SK-N-SH treated with all-trans-retinoic acid at 6 μM for 48 hours (cell line): ENCODE measurements at regions not wholly inside any gene's neighbourhood (a gene's known extent, or its start where the extent isn't known, plus 50 kb on each side); places are given as distances from the start of the nearest gene placed in this dataset.

Experiments
- ATAC-seq: fragments of 200-7000 bp; cut with Tn5 transposase; 3 replicates; pipeline ENCODE4 v1.9.1; 2020; ENCODE audit warnings: mild to moderate bottlenecking, moderate library complexity
- ARNTL ChIP-seq: fragments of 450-650 bp; formaldehyde crosslinking; IDR thresholded peaks from 2 replicates; pipeline ENCODE4 v1.5.0; 2020; ENCODE audit warnings: low read depth, mild to moderate bottlenecking, moderate library complexity, borderline replicate concordance
- BACH2 ChIP-seq: fragments of 250-450 bp; sonication (Bioruptor Pico); IDR thresholded peaks from 2 replicates; pipeline ENCODE4 v1.9.0; 2021; ENCODE audit warnings: mild to moderate bottlenecking, borderline replicate concordance
- CSDC2 ChIP-seq: fragments of 250-450 bp; sonication (Bioruptor Pico); IDR thresholded peaks from 2 replicates; pipeline ENCODE4 v1.5.0; 2020; ENCODE audit warnings: mild to moderate bottlenecking, moderate library complexity
- ESRRG ChIP-seq: fragments of 250-450 bp; sonication (Bioruptor Pico); IDR thresholded peaks from 2 replicates; pipeline ENCODE4 v1.6.1; 2021; ENCODE audit warnings: mild to moderate bottlenecking
- ISL1 ChIP-seq: fragments of 250-450 bp; sonication (Bioruptor Pico); IDR thresholded peaks from 2 replicates; pipeline ENCODE4 v2.1.2; 2022; ENCODE audit warnings: mild to moderate bottlenecking, moderate library complexity
- OSR1 ChIP-seq: fragments of 250-450 bp; sonication (Bioruptor Pico); IDR thresholded peaks from 2 replicates; pipeline ENCODE4 v1.8.0; 2022; ENCODE audit warnings: moderate library complexity, mild to moderate bottlenecking, inconsistent platforms
- PPARA ChIP-seq: fragments of 250-450 bp; sonication (Bioruptor Pico); IDR thresholded peaks from 2 replicates; pipeline ENCODE4 v1.5.0; 2020; ENCODE audit warnings: mild to moderate bottlenecking, borderline replicate concordance
- RARB ChIP-seq: fragments of 250-450 bp; sonication (Bioruptor Pico); IDR thresholded peaks from 2 replicates; pipeline ENCODE4 v1.8.0; 2021; ENCODE audit warnings: mild to moderate bottlenecking, moderate library complexity
- SNAI2 ChIP-seq: fragments of 250-450 bp; sonication (Bioruptor Pico); IDR thresholded peaks from 2 replicates; pipeline ENCODE4 v1.5.0; 2020; ENCODE audit warnings: mild to moderate bottlenecking, moderate library complexity
- TCF4 ChIP-seq: fragments of 250-450 bp; sonication (Bioruptor Pico); IDR thresholded peaks from 2 replicates; pipeline ENCODE4 v1.8.0; 2021; ENCODE audit warnings: mild to moderate bottlenecking, moderate library complexity, borderline replicate concordance
- TOX ChIP-seq: fragments of 250-450 bp; sonication (Bioruptor Pico); IDR thresholded peaks from 2 replicates; pipeline ENCODE4 v1.8.0; 2021; ENCODE audit warnings: mild to moderate bottlenecking, moderate library complexity, borderline replicate concordance
- ZC3H10 ChIP-seq: fragments of 250-450 bp; sonication (Bioruptor Pico); IDR thresholded peaks from 2 replicates; pipeline ENCODE4 v1.5.1; 2021; ENCODE audit warnings: mild to moderate bottlenecking, moderate library complexity
- ZFP3 ChIP-seq: fragments of 250-450 bp; sonication (Bioruptor Pico); IDR thresholded peaks from 2 replicates; pipeline ENCODE4 v1.5.0; 2020; ENCODE audit warnings: mild to moderate bottlenecking, moderate library complexity
- ZFP30 ChIP-seq: fragments of 450-650 bp; formaldehyde crosslinking; IDR thresholded peaks from 2 replicates; pipeline ENCODE4 v1.5.0; 2022; ENCODE audit warnings: mild to moderate bottlenecking, moderate library complexity
- ZNF565 ChIP-seq: fragments of 450-650 bp; formaldehyde crosslinking; conservative IDR thresholded peaks from 2 replicates; pipeline ENCODE4 v1.5.0; 2020; ENCODE audit warnings: low read depth, mild to moderate bottlenecking, moderate library complexity
- ZNF70 ChIP-seq: fragments of 450-650 bp; formaldehyde crosslinking; IDR thresholded peaks from 2 replicates; pipeline ENCODE4 v1.5.0; 2020; ENCODE audit warnings: mild to moderate bottlenecking, moderate library complexity
- ZNF8 ChIP-seq: fragments of 450-650 bp; formaldehyde crosslinking; IDR thresholded peaks from 2 replicates; pipeline ENCODE4 v1.5.0; 2020; ENCODE audit warnings: mild to moderate bottlenecking, moderate library complexity
- TF ChIP-seq, protein P1 (sequence below): fragments of 250-450 bp; sonication (Bioruptor Pico); IDR thresholded peaks from 2 replicates; pipeline ENCODE4 v1.8.0; 2020; ENCODE audit warnings: mild to moderate bottlenecking, moderate library complexity, borderline replicate concordance
- TF ChIP-seq, protein P2 (sequence below): fragments of 250-450 bp; sonication (Bioruptor Pico); IDR thresholded peaks from 2 replicates; pipeline ENCODE4 v1.5.1; 2020; ENCODE audit warnings: low read depth, mild to moderate bottlenecking, moderate library complexity
- TF ChIP-seq, protein P3 (sequence below): fragments of 250-450 bp; sonication (Bioruptor Pico); IDR thresholded peaks from 2 replicates; pipeline ENCODE4 v1.8.0; 2021; ENCODE audit warnings: low read depth, mild to moderate bottlenecking, moderate library complexity, borderline replicate concordance
- TF ChIP-seq, protein P4 (sequence below): fragments of 250-450 bp; sonication (Bioruptor Pico); IDR thresholded peaks from 2 replicates; pipeline ENCODE4 v1.5.0; 2020; ENCODE audit warnings: mild to moderate bottlenecking, moderate library complexity
- TF ChIP-seq, protein P5 (sequence below): fragments of 250-450 bp; sonication (Bioruptor Pico); IDR thresholded peaks from 2 replicates; pipeline ENCODE4 v1.5.1; 2021; ENCODE audit warnings: mild to moderate bottlenecking, moderate library complexity

DNA sequence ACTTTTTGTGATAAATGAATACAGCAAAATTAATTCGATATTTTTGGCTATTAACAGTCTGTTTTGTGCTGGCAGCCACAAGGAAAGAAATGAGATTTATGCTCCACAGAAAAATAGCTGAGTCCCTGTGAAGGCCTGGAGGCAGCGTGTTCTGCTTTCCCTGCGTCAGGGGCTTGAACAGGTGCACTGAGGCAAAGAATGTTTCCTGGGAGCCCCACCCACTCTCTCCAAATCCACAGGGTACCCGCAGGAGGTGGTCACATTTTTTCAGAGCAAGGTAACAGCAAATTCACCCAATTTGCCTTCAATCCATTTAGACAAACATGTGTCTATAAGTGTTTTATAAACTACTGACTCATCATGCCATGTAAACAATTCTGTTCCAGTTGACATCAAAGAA is 308.1 kb downstream of the TCERG1L start:
- TF ChIP-seq ISL1, result no peak
- TF ChIP-seq ZNF565 (CRISPR knock-in tag), result no peak
- TF ChIP-seq ZNF70 (CRISPR knock-in tag), result no peak
- TF ChIP-seq PPARA (CRISPR knock-in tag), result no peak
- TF ChIP-seq, protein P1, sequence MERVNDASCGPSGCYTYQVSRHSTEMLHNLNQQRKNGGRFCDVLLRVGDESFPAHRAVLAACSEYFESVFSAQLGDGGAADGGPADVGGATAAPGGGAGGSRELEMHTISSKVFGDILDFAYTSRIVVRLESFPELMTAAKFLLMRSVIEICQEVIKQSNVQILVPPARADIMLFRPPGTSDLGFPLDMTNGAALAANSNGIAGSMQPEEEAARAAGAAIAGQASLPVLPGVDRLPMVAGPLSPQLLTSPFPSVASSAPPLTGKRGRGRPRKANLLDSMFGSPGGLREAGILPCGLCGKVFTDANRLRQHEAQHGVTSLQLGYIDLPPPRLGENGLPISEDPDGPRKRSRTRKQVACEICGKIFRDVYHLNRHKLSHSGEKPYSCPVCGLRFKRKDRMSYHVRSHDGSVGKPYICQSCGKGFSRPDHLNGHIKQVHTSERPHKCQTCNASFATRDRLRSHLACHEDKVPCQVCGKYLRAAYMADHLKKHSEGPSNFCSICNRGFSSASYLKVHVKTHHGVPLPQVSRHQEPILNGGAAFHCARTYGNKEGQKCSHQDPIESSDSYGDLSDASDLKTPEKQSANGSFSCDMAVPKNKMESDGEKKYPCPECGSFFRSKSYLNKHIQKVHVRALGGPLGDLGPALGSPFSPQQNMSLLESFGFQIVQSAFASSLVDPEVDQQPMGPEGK (CRISPR knock-in tag), result no peak
- TF ChIP-seq ZNF8, result no peak
- TF ChIP-seq, protein P2, sequence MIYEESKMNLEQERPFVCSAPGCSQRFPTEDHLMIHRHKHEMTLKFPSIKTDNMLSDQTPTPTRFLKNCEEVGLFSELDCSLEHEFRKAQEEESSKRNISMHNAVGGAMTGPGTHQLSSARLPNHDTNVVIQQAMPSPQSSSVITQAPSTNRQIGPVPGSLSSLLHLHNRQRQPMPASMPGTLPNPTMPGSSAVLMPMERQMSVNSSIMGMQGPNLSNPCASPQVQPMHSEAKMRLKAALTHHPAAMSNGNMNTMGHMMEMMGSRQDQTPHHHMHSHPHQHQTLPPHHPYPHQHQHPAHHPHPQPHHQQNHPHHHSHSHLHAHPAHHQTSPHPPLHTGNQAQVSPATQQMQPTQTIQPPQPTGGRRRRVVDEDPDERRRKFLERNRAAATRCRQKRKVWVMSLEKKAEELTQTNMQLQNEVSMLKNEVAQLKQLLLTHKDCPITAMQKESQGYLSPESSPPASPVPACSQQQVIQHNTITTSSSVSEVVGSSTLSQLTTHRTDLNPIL (CRISPR knock-in tag), result no peak
- no peak for TF ChIP-seq TOX (CRISPR knock-in tag)
- TF ChIP-seq, protein P3, sequence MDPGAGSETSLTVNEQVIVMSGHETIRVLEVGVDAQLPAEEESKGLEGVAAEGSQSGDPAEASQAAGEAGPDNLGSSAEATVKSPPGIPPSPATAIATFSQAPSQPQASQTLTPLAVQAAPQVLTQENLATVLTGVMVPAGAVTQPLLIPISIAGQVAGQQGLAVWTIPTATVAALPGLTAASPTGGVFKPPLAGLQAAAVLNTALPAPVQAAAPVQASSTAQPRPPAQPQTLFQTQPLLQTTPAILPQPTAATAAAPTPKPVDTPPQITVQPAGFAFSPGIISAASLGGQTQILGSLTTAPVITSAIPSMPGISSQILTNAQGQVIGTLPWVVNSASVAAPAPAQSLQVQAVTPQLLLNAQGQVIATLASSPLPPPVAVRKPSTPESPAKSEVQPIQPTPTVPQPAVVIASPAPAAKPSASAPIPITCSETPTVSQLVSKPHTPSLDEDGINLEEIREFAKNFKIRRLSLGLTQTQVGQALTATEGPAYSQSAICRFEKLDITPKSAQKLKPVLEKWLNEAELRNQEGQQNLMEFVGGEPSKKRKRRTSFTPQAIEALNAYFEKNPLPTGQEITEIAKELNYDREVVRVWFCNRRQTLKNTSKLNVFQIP (CRISPR knock-in tag), result no peak
- TF ChIP-seq, protein P4, sequence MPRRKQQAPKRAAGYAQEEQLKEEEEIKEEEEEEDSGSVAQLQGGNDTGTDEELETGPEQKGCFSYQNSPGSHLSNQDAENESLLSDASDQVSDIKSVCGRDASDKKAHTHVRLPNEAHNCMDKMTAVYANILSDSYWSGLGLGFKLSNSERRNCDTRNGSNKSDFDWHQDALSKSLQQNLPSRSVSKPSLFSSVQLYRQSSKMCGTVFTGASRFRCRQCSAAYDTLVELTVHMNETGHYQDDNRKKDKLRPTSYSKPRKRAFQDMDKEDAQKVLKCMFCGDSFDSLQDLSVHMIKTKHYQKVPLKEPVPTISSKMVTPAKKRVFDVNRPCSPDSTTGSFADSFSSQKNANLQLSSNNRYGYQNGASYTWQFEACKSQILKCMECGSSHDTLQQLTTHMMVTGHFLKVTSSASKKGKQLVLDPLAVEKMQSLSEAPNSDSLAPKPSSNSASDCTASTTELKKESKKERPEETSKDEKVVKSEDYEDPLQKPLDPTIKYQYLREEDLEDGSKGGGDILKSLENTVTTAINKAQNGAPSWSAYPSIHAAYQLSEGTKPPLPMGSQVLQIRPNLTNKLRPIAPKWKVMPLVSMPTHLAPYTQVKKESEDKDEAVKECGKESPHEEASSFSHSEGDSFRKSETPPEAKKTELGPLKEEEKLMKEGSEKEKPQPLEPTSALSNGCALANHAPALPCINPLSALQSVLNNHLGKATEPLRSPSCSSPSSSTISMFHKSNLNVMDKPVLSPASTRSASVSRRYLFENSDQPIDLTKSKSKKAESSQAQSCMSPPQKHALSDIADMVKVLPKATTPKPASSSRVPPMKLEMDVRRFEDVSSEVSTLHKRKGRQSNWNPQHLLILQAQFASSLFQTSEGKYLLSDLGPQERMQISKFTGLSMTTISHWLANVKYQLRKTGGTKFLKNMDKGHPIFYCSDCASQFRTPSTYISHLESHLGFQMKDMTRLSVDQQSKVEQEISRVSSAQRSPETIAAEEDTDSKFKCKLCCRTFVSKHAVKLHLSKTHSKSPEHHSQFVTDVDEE (CRISPR knock-in tag), result no peak
- TF ChIP-seq ZC3H10 (CRISPR knock-in tag), result no peak
- TF ChIP-seq RARB (CRISPR knock-in tag), result no peak
- TF ChIP-seq, protein P5, sequence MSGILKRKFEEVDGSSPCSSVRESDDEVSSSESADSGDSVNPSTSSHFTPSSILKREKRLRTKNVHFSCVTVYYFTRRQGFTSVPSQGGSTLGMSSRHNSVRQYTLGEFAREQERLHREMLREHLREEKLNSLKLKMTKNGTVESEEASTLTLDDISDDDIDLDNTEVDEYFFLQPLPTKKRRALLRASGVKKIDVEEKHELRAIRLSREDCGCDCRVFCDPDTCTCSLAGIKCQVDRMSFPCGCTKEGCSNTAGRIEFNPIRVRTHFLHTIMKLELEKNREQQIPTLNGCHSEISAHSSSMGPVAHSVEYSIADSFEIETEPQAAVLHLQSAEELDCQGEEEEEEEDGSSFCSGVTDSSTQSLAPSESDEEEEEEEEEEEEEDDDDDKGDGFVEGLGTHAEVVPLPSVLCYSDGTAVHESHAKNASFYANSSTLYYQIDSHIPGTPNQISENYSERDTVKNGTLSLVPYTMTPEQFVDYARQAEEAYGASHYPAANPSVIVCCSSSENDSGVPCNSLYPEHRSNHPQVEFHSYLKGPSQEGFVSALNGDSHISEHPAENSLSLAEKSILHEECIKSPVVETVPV (CRISPR knock-in tag), result no peak
- TF ChIP-seq ZFP3, result no peak
- no peak for TF ChIP-seq CSDC2
- no peak for TF ChIP-seq ZFP30 (CRISPR knock-in tag)
- no peak for TF ChIP-seq SNAI2 (CRISPR knock-in tag)
- no peak for ATAC-seq

DNA sequence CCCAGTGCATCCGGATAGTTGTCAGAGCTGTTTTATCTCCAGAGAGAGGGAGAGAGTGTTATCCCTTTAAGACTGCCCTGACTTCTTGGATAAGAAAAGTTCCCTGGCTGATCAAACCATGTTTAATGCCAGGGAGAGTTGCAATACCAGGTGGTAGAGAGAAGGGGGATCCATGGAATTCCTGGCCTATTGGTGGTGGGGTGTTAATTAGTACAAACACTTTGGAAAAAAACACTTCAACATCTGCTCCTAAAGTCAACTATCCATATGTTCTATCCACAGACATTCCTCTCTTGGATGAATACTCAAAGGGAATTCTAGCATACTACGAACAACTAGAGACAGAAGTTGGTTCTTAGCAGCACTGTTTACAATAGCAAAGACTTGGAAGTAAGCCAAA is 307.2 kb downstream of the TCERG1L start:
- TF ChIP-seq ESRRG (CRISPR knock-in tag) (no peak), ZNF70 (CRISPR knock-in tag) (no peak), TCF4 (CRISPR knock-in tag) (no peak), OSR1 (CRISPR knock-in tag) (no peak), SNAI2 (CRISPR knock-in tag) (no peak), ISL1 (no peak), CSDC2 (no peak), TOX (CRISPR knock-in tag) (no peak), ZFP30 (CRISPR knock-in tag) (no peak), ZNF8 (no peak), BACH2 (CRISPR knock-in tag) (no peak), ARNTL (CRISPR knock-in tag) (no peak)
- TF ChIP-seq, protein P1 (CRISPR knock-in tag), result no peak
- TF ChIP-seq, protein P3 (CRISPR knock-in tag), result no peak
- TF ChIP-seq, protein P2 (CRISPR knock-in tag), result no peak
- TF ChIP-seq, protein P5 (CRISPR knock-in tag), result no peak
- no peak for ATAC-seq
